K562 (cell line): ENCODE measurements at regions not wholly inside any gene's neighbourhood (a gene's known extent, or its start where the extent isn't known, plus 50 kb on each side); places are given as distances from the start of the nearest gene placed in this dataset.

Source experiments
- BDP1 ChIP-seq: IDR thresholded peaks from 3 replicates; pipeline ENCODE4 v1.6.1; 2011; ENCODE audit not compliant: insufficient read length, insufficient read depth
- HDAC1 ChIP-seq, 2 experiments: fragments of 450-650 bp; IDR thresholded peaks; 2 replicates each; pipeline ENCODE4 v1.6.1; 2016 to 2017; ENCODE audit warnings: inconsistent platforms in 1 of 2, mild to moderate bottlenecking in 1 of 2, moderate library complexity in 1 of 2
- LCOR ChIP-seq: sonication (generic); formaldehyde crosslinking; IDR thresholded peaks from 2 replicates; pipeline ENCODE4 v1.8.0; 2022; ENCODE audit warnings: mild to moderate bottlenecking, missing genetic modification reagents
- RCOR1 ChIP-seq, 2 experiments: IDR thresholded peaks; 2 replicates each; pipeline ENCODE4 v1.6.1; 2012; ENCODE audit warnings: low read depth in 2 of 2, low read length in 2 of 2, borderline replicate concordance in 1 of 2, improper control_type of control experiment in 1 of 2
- ZNF12 ChIP-seq: sonication (generic); formaldehyde crosslinking; IDR thresholded peaks from 2 replicates; pipeline ENCODE4 v1.4.0; 2020; ENCODE audit warnings: mild to moderate bottlenecking, missing genetic modification reagents
- TF ChIP-seq, protein P1 (sequence below): fragments of 200-800 bp; sonication (Bioruptor generic); IDR thresholded peaks from 2 replicates; pipeline ENCODE4 v1.6.1; 2017; ENCODE audit warnings: missing genetic modification characterization, missing compliant biosample characterization
- TF ChIP-seq, protein P2 (sequence below): fragments of 250-450 bp; sonication (Bioruptor Pico); IDR thresholded peaks from 2 replicates; pipeline ENCODE4 v1.4.0; 2020

DNA sequence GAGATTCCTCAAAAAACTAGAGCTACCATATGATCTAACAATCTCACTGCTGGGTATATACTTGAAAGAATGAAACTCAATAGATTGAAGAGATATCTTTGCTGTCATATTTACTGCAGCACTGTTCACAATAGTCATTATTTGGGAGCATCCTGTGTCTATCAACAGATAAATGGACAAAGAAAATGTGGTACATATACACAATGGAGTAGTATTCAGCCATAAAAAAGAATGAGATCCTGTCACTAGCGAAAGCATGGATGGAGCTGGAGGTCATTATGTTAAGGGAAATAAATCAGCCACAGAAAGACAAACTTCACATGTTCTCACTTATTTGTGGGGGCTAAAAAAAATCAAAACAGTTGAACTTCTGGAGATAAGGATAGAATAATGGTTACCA, 505.7 kb upstream of the ARRDC3 start (continued):
- TF ChIP-seq, protein P1, sequence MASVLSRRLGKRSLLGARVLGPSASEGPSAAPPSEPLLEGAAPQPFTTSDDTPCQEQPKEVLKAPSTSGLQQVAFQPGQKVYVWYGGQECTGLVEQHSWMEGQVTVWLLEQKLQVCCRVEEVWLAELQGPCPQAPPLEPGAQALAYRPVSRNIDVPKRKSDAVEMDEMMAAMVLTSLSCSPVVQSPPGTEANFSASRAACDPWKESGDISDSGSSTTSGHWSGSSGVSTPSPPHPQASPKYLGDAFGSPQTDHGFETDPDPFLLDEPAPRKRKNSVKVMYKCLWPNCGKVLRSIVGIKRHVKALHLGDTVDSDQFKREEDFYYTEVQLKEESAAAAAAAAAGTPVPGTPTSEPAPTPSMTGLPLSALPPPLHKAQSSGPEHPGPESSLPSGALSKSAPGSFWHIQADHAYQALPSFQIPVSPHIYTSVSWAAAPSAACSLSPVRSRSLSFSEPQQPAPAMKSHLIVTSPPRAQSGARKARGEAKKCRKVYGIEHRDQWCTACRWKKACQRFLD (CRISPR knock-in tag), result no peak
- TF ChIP-seq ZNF12, result no peak
- no peak for TF ChIP-seq HDAC1 (IDR thresholded peaks at IDR 0.05)
- no peak for TF ChIP-seq LCOR (CRISPR knock-in tag)
- TF ChIP-seq, protein P2, sequence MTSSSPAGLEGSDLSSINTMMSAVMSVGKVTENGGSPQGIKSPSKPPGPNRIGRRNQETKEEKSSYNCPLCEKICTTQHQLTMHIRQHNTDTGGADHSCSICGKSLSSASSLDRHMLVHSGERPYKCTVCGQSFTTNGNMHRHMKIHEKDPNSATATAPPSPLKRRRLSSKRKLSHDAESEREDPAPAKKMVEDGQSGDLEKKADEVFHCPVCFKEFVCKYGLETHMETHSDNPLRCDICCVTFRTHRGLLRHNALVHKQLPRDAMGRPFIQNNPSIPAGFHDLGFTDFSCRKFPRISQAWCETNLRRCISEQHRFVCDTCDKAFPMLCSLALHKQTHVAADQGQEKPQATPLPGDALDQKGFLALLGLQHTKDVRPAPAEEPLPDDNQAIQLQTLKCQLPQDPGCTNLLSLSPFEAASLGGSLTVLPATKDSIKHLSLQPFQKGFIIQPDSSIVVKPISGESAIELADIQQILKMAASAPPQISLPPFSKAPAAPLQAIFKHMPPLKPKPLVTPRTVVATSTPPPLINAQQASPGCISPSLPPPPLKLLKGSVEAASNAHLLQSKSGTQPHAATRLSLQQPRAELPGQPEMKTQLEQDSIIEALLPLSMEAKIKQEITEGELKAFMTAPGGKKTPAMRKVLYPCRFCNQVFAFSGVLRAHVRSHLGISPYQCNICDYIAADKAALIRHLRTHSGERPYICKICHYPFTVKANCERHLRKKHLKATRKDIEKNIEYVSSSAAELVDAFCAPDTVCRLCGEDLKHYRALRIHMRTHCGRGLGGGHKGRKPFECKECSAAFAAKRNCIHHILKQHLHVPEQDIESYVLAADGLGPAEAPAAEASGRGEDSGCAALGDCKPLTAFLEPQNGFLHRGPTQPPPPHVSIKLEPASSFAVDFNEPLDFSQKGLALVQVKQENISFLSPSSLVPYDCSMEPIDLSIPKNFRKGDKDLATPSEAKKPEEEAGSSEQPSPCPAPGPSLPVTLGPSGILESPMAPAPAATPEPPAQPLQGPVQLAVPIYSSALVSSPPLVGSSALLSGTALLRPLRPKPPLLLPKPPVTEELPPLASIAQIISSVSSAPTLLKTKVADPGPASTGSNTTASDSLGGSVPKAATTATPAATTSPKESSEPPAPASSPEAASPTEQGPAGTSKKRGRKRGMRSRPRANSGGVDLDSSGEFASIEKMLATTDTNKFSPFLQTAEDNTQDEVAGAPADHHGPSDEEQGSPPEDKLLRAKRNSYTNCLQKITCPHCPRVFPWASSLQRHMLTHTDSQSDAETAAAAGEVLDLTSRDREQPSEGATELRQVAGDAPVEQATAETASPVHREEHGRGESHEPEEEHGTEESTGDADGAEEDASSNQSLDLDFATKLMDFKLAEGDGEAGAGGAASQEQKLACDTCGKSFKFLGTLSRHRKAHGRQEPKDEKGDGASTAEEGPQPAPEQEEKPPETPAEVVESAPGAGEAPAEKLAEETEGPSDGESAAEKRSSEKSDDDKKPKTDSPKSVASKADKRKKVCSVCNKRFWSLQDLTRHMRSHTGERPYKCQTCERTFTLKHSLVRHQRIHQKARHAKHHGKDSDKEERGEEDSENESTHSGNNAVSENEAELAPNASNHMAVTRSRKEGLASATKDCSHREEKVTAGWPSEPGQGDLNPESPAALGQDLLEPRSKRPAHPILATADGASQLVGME (CRISPR knock-in tag), result no peak
- no peak for TF ChIP-seq BDP1
- no peak for TF ChIP-seq RCOR1 (IDR thresholded peaks at IDR 0.05; ENCODE audit: borderline replicate concordance in 1 of 2, low read depth in 2 of 2, low read length in 2 of 2)
- TF ChIP-seq, all 486 proteins: peak for 0
